NOMO-1 treated with DMSO at 0.1 percent for 48 hours (cell line): ENCODE measurements at regions not wholly inside any gene's neighbourhood (a gene's known extent, or its start where the extent isn't known, plus 50 kb on each side); places are given as distances from the start of the nearest gene placed in this dataset.

Experiments used
- DNase-seq: peaks from one replicate; lab custom pipeline; 2025; ENCODE audit not compliant: unreplicated experiment; lab: John Stamatoyannopoulos, UW

GRCh38 chr21:35768187-35768586 lies 292.1 kb downstream of the SETD4 start:
- no peak for DNase-seq

- DNase-seq, result no peak
Observed at GRCh38 chr21:35764586-35764985, 295.7 kb downstream of the SETD4 start.

GRCh38 chr21:35764077-35764476 lies 296.2 kb downstream of the SETD4 start:
- no peak for DNase-seq

GRCh38 chr21:35754583-35754982 lies 305.7 kb downstream of the SETD4 start:
- DNase-seq, result no peak

GRCh38 chr21:35753308-35753707 lies 307.0 kb downstream of the SETD4 start:
- no peak for DNase-seq

- DNase-seq, result no peak
Observed at GRCh38 chr21:35751171-35751570, 309.2 kb downstream of the SETD4 start.

GRCh38 chr21:35749904-35750303 lies 310.4 kb downstream of the SETD4 start:
- DNase-seq, result no peak

GRCh38 chr21:35748678-35749314 lies 311.5 kb downstream of the SETD4 start:
- peak; percentile 68 for DNase-seq

- no peak for DNase-seq
Observed at GRCh38 chr21:35743571-35743970, 316.8 kb downstream of the SETD4 start.

- peak; percentile 17 for DNase-seq
Observed at GRCh38 chr21:35738347-35738961, 321.9 kb downstream of the SETD4 start.

- DNase-seq, result peak; percentile 46
Observed at GRCh38 chr21:35737899-35738346, 322.4 kb downstream of the SETD4 start.

GRCh38 chr21:35737449-35737848 lies 322.9 kb downstream of the SETD4 start:
- DNase-seq, result no peak

- DNase-seq, result no peak
Observed at GRCh38 chr21:35732788-35733187, 327.5 kb downstream of the SETD4 start.

- no peak for DNase-seq
Observed at GRCh38 chr21:35730325-35730724, 330.0 kb downstream of the SETD4 start.

- DNase-seq, result no peak
Observed at GRCh38 chr21:35727830-35728229, 332.5 kb downstream of the SETD4 start.

GRCh38 chr21:35724156-35724555 lies 336.2 kb downstream of the SETD4 start:
- DNase-seq, result no peak

- no peak for DNase-seq
Observed at GRCh38 chr21:35721701-35722100, 338.6 kb downstream of the SETD4 start.

GRCh38 chr21:35720208-35720731 lies 340.1 kb downstream of the SETD4 start:
- peak; percentile 70 for DNase-seq

- DNase-seq, result no peak
Observed at GRCh38 chr21:35719080-35719479, 341.2 kb downstream of the SETD4 start.

GRCh38 chr21:35716876-35717565 lies 343.3 kb downstream of the SETD4 start:
- no peak for DNase-seq

GRCh38 chr21:35713914-35714313 lies 346.4 kb downstream of the SETD4 start:
- no peak for DNase-seq

GRCh38 chr21:35711661-35712060 lies 348.7 kb downstream of the SETD4 start:
- DNase-seq, result no peak
